ENCODE measurements at regions not wholly inside any gene's neighbourhood (a gene's known extent, or its start where the extent isn't known, plus 50 kb on each side); places are given as distances from the start of the nearest gene placed in this dataset.

DNA sequence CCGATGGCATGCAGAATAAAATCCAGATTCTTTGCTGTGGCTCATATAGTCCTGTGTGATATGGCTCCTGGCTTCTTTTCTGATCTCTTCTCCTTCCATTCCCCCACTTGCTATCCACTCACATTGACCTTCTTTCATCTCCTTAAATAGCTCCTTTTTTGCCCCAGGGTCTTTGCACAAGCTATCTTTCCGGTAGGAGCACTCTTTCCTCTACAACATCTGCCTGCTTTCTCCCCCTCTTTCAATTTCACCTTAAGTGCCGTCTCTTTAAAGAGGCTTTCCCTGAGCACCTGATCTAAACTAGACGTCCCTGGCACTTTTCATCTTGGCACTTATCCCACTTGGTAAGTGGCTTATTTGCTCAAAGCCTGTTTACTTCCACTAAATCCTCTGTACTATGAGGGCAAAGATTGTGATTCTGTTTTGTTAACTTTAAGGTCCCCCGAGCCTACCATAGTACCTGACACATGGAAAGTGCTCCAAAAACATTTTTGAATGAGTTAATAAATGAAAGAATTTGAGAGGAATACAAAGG is 323.3 kb upstream of the TLE3 start:
- Histone ChIP-seq H3K4me1 (ENCODE audit: insufficient read depth, insufficient read length) (no peaks in the 10 kb centered on the region), H3K27me3 (ENCODE audit: insufficient read depth, insufficient read length) (peaks cover 3% of the 10 kb centered on the region), H3K9ac (ENCODE audit: insufficient read length, low read depth) (no peak overlapping the region), H3K36me3 (ENCODE audit: insufficient read depth, insufficient read length, low read length) (no peaks in the 10 kb centered on the region), H3K9me3 (ENCODE audit: insufficient read depth, low read length) (no peaks in the 10 kb centered on the region), H3K4me3 (ENCODE audit: insufficient read length, low read depth) (no peak overlapping the region)
- no peak for TF ChIP-seq YY1 (IDR thresholded peaks at IDR 0.05; ENCODE audit: insufficient read depth, insufficient read length)
- no peak for TF ChIP-seq SUZ12 (IDR thresholded peaks at IDR 0.05; ENCODE audit: extremely low read depth, insufficient read depth, insufficient read length)
- no peak for TF ChIP-seq ZNF274 (IDR thresholded peaks at IDR 0.05; ENCODE audit: low read depth, low read length)
- no peak for DNase-seq (ENCODE audit: low read depth, low spot score)

DNA sequence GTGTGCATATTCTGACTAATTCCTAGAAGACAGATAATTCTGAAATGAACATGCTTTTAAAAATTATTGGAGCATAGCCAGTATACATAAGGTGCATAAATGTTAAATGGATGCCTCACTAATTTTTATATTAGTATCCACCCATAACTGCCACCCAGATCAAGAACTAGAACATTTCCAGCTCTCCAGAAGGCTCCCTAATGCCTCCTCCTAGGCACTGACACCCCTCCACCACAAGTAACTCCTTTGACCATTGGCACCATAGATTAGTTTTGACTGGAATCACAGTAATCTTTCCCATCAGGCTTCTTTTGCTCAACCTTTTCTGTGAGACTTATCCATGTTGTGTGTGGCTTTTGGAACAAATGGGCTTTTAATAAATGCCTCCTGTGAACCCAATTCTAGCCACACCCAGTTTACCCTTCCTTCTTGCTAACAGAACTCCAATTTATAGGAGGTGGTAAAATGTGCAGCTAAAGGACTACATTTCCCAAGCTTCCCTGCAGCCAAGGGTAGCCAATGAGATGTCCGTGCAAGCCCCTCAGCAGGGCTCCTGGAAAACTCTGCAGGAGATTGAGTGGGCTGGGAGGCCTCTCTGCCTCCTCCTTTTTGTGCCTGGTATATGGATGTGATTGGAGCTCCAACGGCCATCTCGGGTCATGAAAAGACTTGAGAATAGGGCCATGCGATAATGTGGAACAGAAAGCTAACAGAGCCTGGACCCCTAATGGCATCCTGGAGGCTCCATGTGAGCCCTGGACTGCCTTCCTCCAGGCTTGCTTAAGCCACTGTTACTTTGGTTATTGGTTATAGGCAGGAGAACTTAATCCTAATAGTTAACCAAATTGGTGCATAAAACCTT is 322.6 kb upstream of the TLE3 start:
- TF ChIP-seq SUZ12 (IDR thresholded peaks at IDR 0.05; ENCODE audit: extremely low read depth, insufficient read depth, insufficient read length) (no peak), YY1 (IDR thresholded peaks at IDR 0.05; ENCODE audit: insufficient read depth, insufficient read length) (no peak), ZNF274 (IDR thresholded peaks at IDR 0.05; ENCODE audit: low read depth, low read length) (no peak)
- H3K27me3 ChIP-seq (ENCODE audit: insufficient read depth, insufficient read length) = peaks cover 3% of the 10 kb centered on the region
- H3K4me3 ChIP-seq (ENCODE audit: insufficient read length, low read depth) = no peak overlapping the region
- H3K9me3 ChIP-seq (ENCODE audit: insufficient read depth, low read length) = no peaks in the 10 kb centered on the region
- H3K9ac ChIP-seq (ENCODE audit: insufficient read length, low read depth) = no peak overlapping the region
- no peak for DNase-seq (ENCODE audit: low read depth, low spot score)
- H3K36me3 ChIP-seq (ENCODE audit: insufficient read depth, insufficient read length, low read length) = no peaks in the 10 kb centered on the region
- no peaks in the 10 kb centered on the region for H3K4me1 ChIP-seq (ENCODE audit: insufficient read depth, insufficient read length)

DNA sequence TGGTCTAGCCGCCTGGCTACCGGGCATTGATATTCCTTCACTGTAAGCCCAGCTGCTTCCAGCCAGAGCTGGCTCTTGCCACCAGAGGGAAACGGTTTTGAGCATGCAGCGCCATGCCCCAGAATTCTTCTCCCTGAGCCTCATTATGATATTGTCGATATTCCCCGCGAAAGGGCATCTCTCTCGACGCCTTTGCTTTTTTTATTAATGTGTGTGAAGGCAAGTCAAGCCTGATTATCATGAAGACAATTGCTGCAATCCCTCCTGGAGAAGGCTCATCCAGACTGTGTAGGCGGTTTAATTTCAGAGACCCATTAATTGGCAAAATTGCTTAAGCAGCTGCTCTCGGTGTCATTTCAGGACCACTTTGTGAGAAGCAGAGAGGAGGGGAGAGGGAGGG is 321.2 kb upstream of the TLE3 start:
- DNase-seq (ENCODE audit: low read depth, low spot score) = no peak
- Histone ChIP-seq H3K4me3 (ENCODE audit: insufficient read length, low read depth) (no peak overlapping the region), H3K27me3 (ENCODE audit: insufficient read depth, insufficient read length) (peaks cover 3% of the 10 kb centered on the region), H3K9ac (ENCODE audit: insufficient read length, low read depth) (no peak overlapping the region), H3K4me1 (ENCODE audit: insufficient read depth, insufficient read length) (no peaks in the 10 kb centered on the region), H3K36me3 (ENCODE audit: insufficient read depth, insufficient read length, low read length) (no peaks in the 10 kb centered on the region), H3K9me3 (ENCODE audit: insufficient read depth, low read length) (no peaks in the 10 kb centered on the region)
- TF ChIP-seq ZNF274 (IDR thresholded peaks at IDR 0.05; ENCODE audit: low read depth, low read length) = no peak
- TF ChIP-seq YY1 (IDR thresholded peaks at IDR 0.05; ENCODE audit: insufficient read depth, insufficient read length) = no peak
- TF ChIP-seq SUZ12 (IDR thresholded peaks at IDR 0.05; ENCODE audit: extremely low read depth, insufficient read depth, insufficient read length) = no peak

DNA sequence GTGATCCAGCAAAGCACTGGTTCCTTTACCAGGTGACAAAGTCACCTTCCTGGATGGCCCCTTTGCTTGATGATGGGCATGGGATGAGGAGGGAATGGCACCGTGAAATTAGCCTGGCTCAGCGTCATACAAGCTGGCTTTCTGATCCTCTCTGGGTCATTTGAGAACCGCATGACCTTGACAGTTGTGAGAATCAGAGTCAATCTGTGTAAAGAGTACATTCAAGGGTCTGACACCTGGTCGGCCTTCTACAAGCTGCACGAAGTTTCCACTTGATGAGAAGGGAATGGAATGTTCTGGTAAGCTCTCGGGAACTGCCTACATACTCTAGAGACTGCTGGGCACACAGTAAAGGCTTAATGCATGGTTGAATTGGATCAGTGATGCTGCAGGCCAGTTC is 319.8 kb upstream of the TLE3 start:
- TF ChIP-seq ZNF274 (IDR thresholded peaks at IDR 0.05; ENCODE audit: low read depth, low read length) (no peak), YY1 (IDR thresholded peaks at IDR 0.05; ENCODE audit: insufficient read depth, insufficient read length) (no peak), SUZ12 (IDR thresholded peaks at IDR 0.05; ENCODE audit: extremely low read depth, insufficient read depth, insufficient read length) (no peak)

DNA sequence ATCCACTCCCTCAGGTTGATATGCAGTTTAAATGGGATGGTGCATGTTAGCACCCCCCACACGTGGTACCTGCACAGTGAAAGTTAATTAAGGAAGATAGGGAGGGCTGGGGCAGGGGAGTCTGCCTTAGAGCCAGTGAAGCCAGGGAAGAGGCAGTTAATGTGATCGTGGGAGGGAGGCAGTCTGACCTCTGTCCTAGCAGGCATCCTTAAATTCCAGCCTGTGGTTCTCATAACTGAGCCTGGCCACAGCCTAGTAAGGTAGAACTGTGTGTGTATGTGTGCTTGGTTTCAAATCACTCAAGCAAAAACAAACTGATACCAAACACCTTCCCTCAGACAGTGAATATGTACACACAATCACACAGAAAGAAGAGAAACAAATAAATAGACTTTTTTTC is 319.1 kb upstream of the TLE3 start:
- no peak overlapping the region for H3K4me3 ChIP-seq (ENCODE audit: insufficient read length, low read depth)
- no peak for DNase-seq (ENCODE audit: low read depth, low spot score)
- H3K27me3 ChIP-seq (ENCODE audit: insufficient read depth, insufficient read length) = peaks cover 3% of the 10 kb centered on the region
- H3K36me3 ChIP-seq (ENCODE audit: insufficient read depth, insufficient read length, low read length) = no peaks in the 10 kb centered on the region
- H3K9me3 ChIP-seq (ENCODE audit: insufficient read depth, low read length) = no peaks in the 10 kb centered on the region
- TF ChIP-seq ZNF274 (IDR thresholded peaks at IDR 0.05; ENCODE audit: low read depth, low read length) (no peak), SUZ12 (IDR thresholded peaks at IDR 0.05; ENCODE audit: extremely low read depth, insufficient read depth, insufficient read length) (no peak), YY1 (IDR thresholded peaks at IDR 0.05; ENCODE audit: insufficient read depth, insufficient read length) (no peak)
- H3K9ac ChIP-seq (ENCODE audit: insufficient read length, low read depth) = no peak overlapping the region
- peaks cover 4% of the 10 kb centered on the region for H3K4me1 ChIP-seq (ENCODE audit: insufficient read depth, insufficient read length)

More for the DNA sequence above, 319.8 kb upstream of the TLE3 start:
- DNase-seq (ENCODE audit: low read depth, low spot score) = no peak
- Histone ChIP-seq H3K9ac (ENCODE audit: insufficient read length, low read depth) (no peak overlapping the region), H3K36me3 (ENCODE audit: insufficient read depth, insufficient read length, low read length) (no peaks in the 10 kb centered on the region), H3K4me3 (ENCODE audit: insufficient read length, low read depth) (no peak overlapping the region), H3K27me3 (ENCODE audit: insufficient read depth, insufficient read length) (peaks cover 3% of the 10 kb centered on the region), H3K4me1 (ENCODE audit: insufficient read depth, insufficient read length) (peaks cover 4% of the 10 kb centered on the region), H3K9me3 (ENCODE audit: insufficient read depth, low read length) (no peaks in the 10 kb centered on the region)

DNA sequence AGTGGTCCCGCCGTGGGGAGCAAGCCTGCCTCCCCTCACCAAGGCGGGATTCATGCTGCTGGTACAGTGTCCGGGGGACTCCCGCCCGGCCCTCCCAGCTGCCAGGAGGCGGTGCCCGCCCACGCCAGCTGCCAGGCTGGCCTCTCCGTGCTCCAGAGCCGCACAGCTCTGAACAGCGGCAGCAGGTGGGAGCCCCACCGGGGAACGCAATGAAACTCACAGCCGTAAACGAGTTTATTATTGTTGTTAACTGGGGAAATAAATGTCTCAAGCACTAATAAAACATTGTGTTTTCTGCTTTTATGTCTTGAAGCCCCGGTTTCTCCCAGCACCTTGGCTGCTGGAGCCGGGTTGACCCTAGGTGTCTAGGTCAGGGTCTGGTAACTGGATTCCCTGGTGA is 317.7 kb upstream of the TLE3 start:
- Histone ChIP-seq H3K9ac (ENCODE audit: insufficient read length, low read depth) (no peak overlapping the region), H3K36me3 (ENCODE audit: insufficient read depth, insufficient read length, low read length) (no peaks in the 10 kb centered on the region), H3K4me1 (ENCODE audit: insufficient read depth, insufficient read length) (peaks cover 4% of the 10 kb centered on the region), H3K4me3 (ENCODE audit: insufficient read length, low read depth) (no peak overlapping the region), H3K27me3 (ENCODE audit: insufficient read depth, insufficient read length) (peaks cover 3% of the 10 kb centered on the region), H3K9me3 (ENCODE audit: insufficient read depth, low read length) (no peaks in the 10 kb centered on the region)
- DNase-seq (ENCODE audit: low read depth, low spot score) = no peak
- TF ChIP-seq YY1 (IDR thresholded peaks at IDR 0.05; ENCODE audit: insufficient read depth, insufficient read length) = no peak
- TF ChIP-seq SUZ12 (IDR thresholded peaks at IDR 0.05; ENCODE audit: extremely low read depth, insufficient read depth, insufficient read length) = no peak
- no peak for TF ChIP-seq ZNF274 (IDR thresholded peaks at IDR 0.05; ENCODE audit: low read depth, low read length)

DNA sequence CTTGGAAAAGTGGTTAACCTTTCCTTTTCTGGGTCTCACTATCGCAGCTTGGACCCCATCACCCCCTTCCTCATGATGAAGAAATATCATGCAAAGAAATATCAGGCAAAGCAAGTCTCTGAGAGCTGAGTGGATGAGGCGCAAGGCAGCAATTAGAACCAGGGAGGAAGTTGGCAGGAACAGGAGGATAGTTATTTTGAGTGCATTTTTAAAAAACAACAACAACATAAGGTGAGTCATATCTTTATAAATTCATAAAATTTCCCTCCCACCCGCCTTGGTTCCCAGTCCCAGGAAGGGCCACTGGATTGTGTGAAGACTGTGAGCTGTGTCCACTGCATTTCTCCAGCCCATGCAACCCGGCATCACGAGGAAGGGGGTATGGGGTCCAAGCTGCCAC is 316.9 kb upstream of the TLE3 start:
- no peak for DNase-seq (ENCODE audit: low read depth, low spot score)
- Histone ChIP-seq H3K9ac (ENCODE audit: insufficient read length, low read depth) (no peak overlapping the region), H3K9me3 (ENCODE audit: insufficient read depth, low read length) (no peaks in the 10 kb centered on the region), H3K27me3 (ENCODE audit: insufficient read depth, insufficient read length) (peaks cover 3% of the 10 kb centered on the region), H3K4me3 (ENCODE audit: insufficient read length, low read depth) (no peak overlapping the region), H3K4me1 (ENCODE audit: insufficient read depth, insufficient read length) (peaks cover 6% of the 10 kb centered on the region), H3K36me3 (ENCODE audit: insufficient read depth, insufficient read length, low read length) (no peaks in the 10 kb centered on the region)
- TF ChIP-seq ZNF274 (IDR thresholded peaks at IDR 0.05; ENCODE audit: low read depth, low read length) (no peak), YY1 (IDR thresholded peaks at IDR 0.05; ENCODE audit: insufficient read depth, insufficient read length) (no peak), SUZ12 (IDR thresholded peaks at IDR 0.05; ENCODE audit: extremely low read depth, insufficient read depth, insufficient read length) (no peak)

Measured in NT2/D1 (cell line).